HEK293 (cell line): ENCODE measurements at regions not wholly inside any gene's neighbourhood (a gene's known extent, or its start where the extent isn't known, plus 50 kb on each side); places are given as distances from the start of the nearest gene placed in this dataset.

Source experiments
- GLI4 ChIP-seq: fragments of 450-650 bp; formaldehyde crosslinking; IDR thresholded peaks from 2 replicates; pipeline ENCODE4 v1.5.1; 2016; ENCODE audit warnings: missing biosample characterization, missing genetic modification characterization
- MYNN ChIP-seq: fragments of 450-650 bp; formaldehyde crosslinking; IDR thresholded peaks from 2 replicates; pipeline ENCODE4 v1.5.1; 2016; ENCODE audit warnings: missing biosample characterization, missing genetic modification characterization, borderline replicate concordance
- TF ChIP-seq, protein P1 (sequence below): fragments of 450-650 bp; formaldehyde crosslinking; IDR thresholded peaks from 2 replicates; pipeline ENCODE4 v1.5.1; 2016; ENCODE audit warnings: missing biosample characterization, missing genetic modification characterization

DNA sequence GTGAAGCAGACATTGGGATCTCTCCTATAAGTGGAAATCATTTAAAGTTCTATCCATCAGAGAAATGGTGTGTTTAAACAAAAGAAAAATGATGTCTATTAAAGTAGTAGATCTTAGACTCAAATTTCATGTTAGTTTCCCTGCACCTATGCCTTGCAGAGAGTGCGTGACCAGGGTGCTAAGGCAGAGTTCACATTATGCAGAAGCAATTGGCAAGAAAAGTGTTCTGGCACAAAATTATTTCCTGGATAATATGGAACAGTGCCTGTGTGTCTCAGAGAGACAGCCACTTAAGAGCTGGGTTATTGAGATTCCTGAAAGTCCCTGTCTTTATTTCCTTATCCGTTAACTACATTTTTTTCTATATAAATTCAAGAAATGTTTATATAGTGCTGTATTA, 457.0 kb downstream of the CDH8 start:
- no peak for TF ChIP-seq GLI4 (tag by site-specific recombination)
- TF ChIP-seq, protein P1, sequence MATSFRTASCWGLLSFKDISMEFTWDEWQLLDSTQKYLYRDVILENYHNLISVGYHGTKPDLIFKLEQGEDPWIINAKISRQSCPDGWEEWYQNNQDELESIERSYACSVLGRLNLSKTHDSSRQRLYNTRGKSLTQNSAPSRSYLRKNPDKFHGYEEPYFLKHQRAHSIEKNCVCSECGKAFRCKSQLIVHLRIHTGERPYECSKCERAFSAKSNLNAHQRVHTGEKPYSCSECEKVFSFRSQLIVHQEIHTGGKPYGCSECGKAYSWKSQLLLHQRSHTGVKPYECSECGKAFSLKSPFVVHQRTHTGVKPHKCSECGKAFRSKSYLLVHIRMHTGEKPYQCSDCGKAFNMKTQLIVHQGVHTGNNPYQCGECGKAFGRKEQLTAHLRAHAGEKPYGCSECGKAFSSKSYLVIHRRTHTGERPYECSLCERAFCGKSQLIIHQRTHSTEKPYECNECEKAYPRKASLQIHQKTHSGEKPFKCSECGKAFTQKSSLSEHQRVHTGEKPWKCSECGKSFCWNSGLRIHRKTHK (tag by site-specific recombination), result no peak
- TF ChIP-seq MYNN, result no peak
